ENCODE measurements at regions not wholly inside any gene's neighbourhood (a gene's known extent, or its start where the extent isn't known, plus 50 kb on each side); places are given as distances from the start of the nearest gene placed in this dataset.
"Not testable (repeated sequence)": the region's sequence is repeated elsewhere in the genome, so short reads cannot be mapped to it uniquely, and the experiment has no call there.

GRCh38 chr1:95643071-95643470 lies 409.1 kb downstream of the RWDD3 start:
- intact Hi-C loops (cut with DNase I) = no loop called here
- Histone ChIP-seq H3K36me3 (no peaks in the 10 kb centered on the region), H3K4me3 (no peak overlapping the region), H3K27me3 (no peaks in the 10 kb centered on the region), H3K4me1 (no peaks in the 10 kb centered on the region), H3K27ac (no peak overlapping the region), H3K9me3 (no peaks in the 10 kb centered on the region)
- DNase-seq (ENCODE audit: low spot score in 2 of 2) = no peak
- TF ChIP-seq, protein P1, sequence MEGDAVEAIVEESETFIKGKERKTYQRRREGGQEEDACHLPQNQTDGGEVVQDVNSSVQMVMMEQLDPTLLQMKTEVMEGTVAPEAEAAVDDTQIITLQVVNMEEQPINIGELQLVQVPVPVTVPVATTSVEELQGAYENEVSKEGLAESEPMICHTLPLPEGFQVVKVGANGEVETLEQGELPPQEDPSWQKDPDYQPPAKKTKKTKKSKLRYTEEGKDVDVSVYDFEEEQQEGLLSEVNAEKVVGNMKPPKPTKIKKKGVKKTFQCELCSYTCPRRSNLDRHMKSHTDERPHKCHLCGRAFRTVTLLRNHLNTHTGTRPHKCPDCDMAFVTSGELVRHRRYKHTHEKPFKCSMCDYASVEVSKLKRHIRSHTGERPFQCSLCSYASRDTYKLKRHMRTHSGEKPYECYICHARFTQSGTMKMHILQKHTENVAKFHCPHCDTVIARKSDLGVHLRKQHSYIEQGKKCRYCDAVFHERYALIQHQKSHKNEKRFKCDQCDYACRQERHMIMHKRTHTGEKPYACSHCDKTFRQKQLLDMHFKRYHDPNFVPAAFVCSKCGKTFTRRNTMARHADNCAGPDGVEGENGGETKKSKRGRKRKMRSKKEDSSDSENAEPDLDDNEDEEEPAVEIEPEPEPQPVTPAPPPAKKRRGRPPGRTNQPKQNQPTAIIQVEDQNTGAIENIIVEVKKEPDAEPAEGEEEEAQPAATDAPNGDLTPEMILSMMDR (IDR thresholded peaks at IDR 0.05) = no peak

DNA sequence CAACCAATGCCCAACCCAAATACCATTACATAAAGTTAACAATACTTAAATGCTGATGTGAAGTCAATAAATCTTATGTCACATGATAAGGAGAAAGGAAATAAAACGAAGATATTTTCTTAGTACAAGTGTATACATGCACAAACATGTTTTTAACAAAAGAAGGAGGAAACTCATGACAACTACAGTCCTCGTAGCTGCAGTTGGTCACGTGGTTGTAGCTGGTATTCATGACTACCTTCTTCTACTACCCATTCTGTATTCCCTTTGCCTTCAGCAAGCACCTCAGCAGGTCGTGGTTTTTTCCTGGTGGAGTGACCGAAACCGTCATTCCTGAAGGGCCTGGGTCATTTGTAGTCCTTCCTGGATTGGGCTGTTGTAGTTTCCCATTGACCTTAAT lies 411.1 kb downstream of the RWDD3 start:
- DNase-seq (ENCODE audit: low spot score in 2 of 2); intact Hi-C loops (cut with DNase I); H3K4me3 ChIP-seq; H3K4me1 ChIP-seq; H3K9me3 ChIP-seq; H3K27me3 ChIP-seq; H3K27ac ChIP-seq; H3K36me3 ChIP-seq: not testable (repeated sequence)

DNA sequence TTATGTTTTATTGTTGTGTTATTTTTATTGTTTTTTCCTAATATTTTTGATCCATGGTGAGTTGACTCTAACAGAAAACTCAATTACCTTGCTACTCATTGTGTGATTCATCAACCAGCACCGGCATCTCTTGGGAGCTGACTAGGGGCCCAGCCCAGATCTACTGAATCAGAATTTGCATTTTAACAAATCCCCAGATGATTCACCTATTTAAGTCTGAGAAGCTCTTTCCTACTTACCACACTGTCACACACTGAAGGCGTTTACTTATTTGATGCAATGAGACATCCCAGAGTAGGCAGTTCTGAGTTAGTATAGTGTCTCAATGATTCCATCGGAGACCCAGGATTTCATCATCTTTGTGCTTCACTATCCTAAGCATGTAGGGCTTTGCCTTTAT lies 416.6 kb downstream of the RWDD3 start:
- Histone ChIP-seq H3K27ac (no peak overlapping the region), H3K9me3 (no peaks in the 10 kb centered on the region), H3K36me3 (no peaks in the 10 kb centered on the region), H3K4me1 (no peaks in the 10 kb centered on the region), H3K27me3 (no peaks in the 10 kb centered on the region), H3K4me3 (no peak overlapping the region)
- DNase-seq (ENCODE audit: low spot score in 2 of 2) = no peak
- TF ChIP-seq, protein P1 (IDR thresholded peaks at IDR 0.05) = no peak
- intact Hi-C loops (cut with DNase I) = no loop called here

DNA sequence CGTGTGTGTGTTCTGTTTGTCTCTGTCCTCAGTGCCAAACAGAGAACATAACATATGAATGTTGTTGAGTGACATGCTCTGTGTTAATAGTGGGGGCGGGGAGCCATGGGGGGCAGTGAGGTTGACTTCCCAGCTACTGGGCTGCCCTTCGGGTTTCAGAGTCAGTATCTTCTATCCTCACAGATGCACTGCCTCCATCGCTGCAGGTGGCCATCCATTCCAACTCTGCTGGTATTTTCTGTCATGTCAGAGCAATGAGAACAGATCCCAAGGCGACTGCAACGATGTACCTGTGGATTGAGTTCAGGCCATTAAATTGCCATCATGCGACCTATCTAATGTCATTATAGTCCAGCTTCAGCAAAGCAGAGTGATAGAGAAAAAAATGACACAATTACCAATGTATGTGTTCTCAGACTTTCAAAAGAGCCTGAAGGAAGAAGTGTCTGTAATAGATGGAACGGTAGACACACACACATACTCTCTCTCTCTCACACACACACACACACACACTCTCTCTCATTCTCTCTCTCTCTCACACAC lies 418.5 kb downstream of the RWDD3 start:
- TF ChIP-seq, protein P1 (IDR thresholded peaks at IDR 0.05) = no peak
- Histone ChIP-seq H3K36me3 (no peaks in the 10 kb centered on the region), H3K4me1 (no peaks in the 10 kb centered on the region), H3K4me3 (no peak overlapping the region), H3K9me3 (no peaks in the 10 kb centered on the region), H3K27ac (no peak overlapping the region), H3K27me3 (no peaks in the 10 kb centered on the region)
- no peak for DNase-seq (ENCODE audit: low spot score in 2 of 2)
- intact Hi-C loops (cut with DNase I) = no loop called here

GRCh38 chr1:95653618-95654017 lies 419.6 kb downstream of the RWDD3 start:
- no peaks in the 10 kb centered on the region for H3K9me3 ChIP-seq
- no peak for DNase-seq (ENCODE audit: low spot score in 2 of 2)
- no peak overlapping the region for H3K4me3 ChIP-seq
- intact Hi-C loops (cut with DNase I) = no loop called here
- H3K4me1 ChIP-seq = no peaks in the 10 kb centered on the region
- H3K27ac ChIP-seq = no peak overlapping the region
- no peaks in the 10 kb centered on the region for H3K27me3 ChIP-seq
- no peaks in the 10 kb centered on the region for H3K36me3 ChIP-seq
- TF ChIP-seq, protein P1 (IDR thresholded peaks at IDR 0.05) = no peak

- Histone ChIP-seq H3K4me1 (no peaks in the 10 kb centered on the region), H3K9me3 (no peaks in the 10 kb centered on the region), H3K27ac (no peak overlapping the region), H3K36me3 (no peaks in the 10 kb centered on the region), H3K27me3 (no peaks in the 10 kb centered on the region), H3K4me3 (no peak overlapping the region)
- DNase-seq (ENCODE audit: low spot score in 2 of 2) = no peak
- TF ChIP-seq, protein P1 (IDR thresholded peaks at IDR 0.05) = no peak
- intact Hi-C loops (cut with DNase I) = no loop called here
Measured at GRCh38 chr1:95655321-95656020, 421.5 kb downstream of the RWDD3 start.
